Pons (tissue), 1 donor: ENCODE measurements at regions not wholly inside any gene's neighbourhood (a gene's known extent, or its start where the extent isn't known, plus 50 kb on each side); places are given as distances from the start of the nearest gene placed in this dataset.

Source experiments
- DNase-seq: peaks from one replicate; pipeline ENCODE4 v3.0.0-alpha.2; 2016; ENCODE audit warnings: low spot score

- no peak for DNase-seq
Measured at GRCh38 chr2:106978647-106979046, 92.7 kb upstream of the ST6GAL2 start.

GRCh38 chr2:106981491-106981890 is 95.5 kb upstream of the ST6GAL2 start:
- DNase-seq = no peak

GRCh38 chr2:106982350-106982749 is 96.4 kb upstream of the ST6GAL2 start:
- no peak for DNase-seq

- DNase-seq = no peak
Measured at GRCh38 chr2:106983305-106983704, 97.3 kb upstream of the ST6GAL2 start.

GRCh38 chr2:106988361-106988760 is 102.4 kb upstream of the ST6GAL2 start:
- DNase-seq = no peak

- DNase-seq = peak; percentile 9
Measured at GRCh38 chr2:106990297-106990696, 104.3 kb upstream of the ST6GAL2 start.

- DNase-seq = no peak
Measured at GRCh38 chr2:106991866-106992265, 105.9 kb upstream of the ST6GAL2 start.

- no peak for DNase-seq
Measured at GRCh38 chr2:106995556-106995955, 109.6 kb upstream of the ST6GAL2 start.

GRCh38 chr2:106996171-106996769 is 110.3 kb upstream of the ST6GAL2 start:
- DNase-seq = no peak

- no peak for DNase-seq
Measured at GRCh38 chr2:106997204-106997603, 111.2 kb upstream of the ST6GAL2 start.

GRCh38 chr2:107001062-107001461 is 115.1 kb upstream of the ST6GAL2 start:
- no peak for DNase-seq

- no peak for DNase-seq
Measured at GRCh38 chr2:107001551-107001950, 115.6 kb upstream of the ST6GAL2 start.

GRCh38 chr2:107001964-107002696 is 116.2 kb upstream of the ST6GAL2 start:
- no peak for DNase-seq

- DNase-seq = no peak
Measured at GRCh38 chr2:107002735-107003134, 116.8 kb upstream of the ST6GAL2 start.

GRCh38 chr2:107005853-107006252 is 119.9 kb upstream of the ST6GAL2 start:
- no peak for DNase-seq

GRCh38 chr2:107006836-107007235 is 120.9 kb upstream of the ST6GAL2 start:
- no peak for DNase-seq

GRCh38 chr2:107007927-107008326 is 122.0 kb upstream of the ST6GAL2 start:
- DNase-seq = no peak

- no peak for DNase-seq
Measured at GRCh38 chr2:107008843-107009242, 122.9 kb upstream of the ST6GAL2 start.

GRCh38 chr2:107009275-107009674 is 123.3 kb upstream of the ST6GAL2 start:
- no peak for DNase-seq

- no peak for DNase-seq
Measured at GRCh38 chr2:107012714-107013306, 126.8 kb upstream of the ST6GAL2 start.

GRCh38 chr2:107013884-107014283 is 127.9 kb upstream of the ST6GAL2 start:
- DNase-seq = no peak

- DNase-seq = no peak
Measured at GRCh38 chr2:107018366-107018765, 132.4 kb upstream of the ST6GAL2 start.

GRCh38 chr2:107020392-107020791 is 134.4 kb upstream of the ST6GAL2 start:
- DNase-seq = no peak
